Kidney glomerular epithelial cell (primary cell): ENCODE measurements at regions not wholly inside any gene's neighbourhood (a gene's known extent, or its start where the extent isn't known, plus 50 kb on each side); places are given as distances from the start of the nearest gene placed in this dataset.
"Not testable (repeated sequence)": the region's sequence is repeated elsewhere in the genome, so short reads cannot be mapped to it uniquely, and the experiment has no call there.

Experiments used
- DNase-seq: peaks from one replicate; lab custom pipeline; 2025; lab: John Stamatoyannopoulos, UW

GRCh38 chr15:67945951-67946700 lies 106.3 kb upstream of the RNU6-1 start:
- DNase-seq: no peak

GRCh38 chr15:67946701-67947100 lies 106.9 kb upstream of the RNU6-1 start:
- DNase-seq: no peak

- no peak for DNase-seq
Observed at GRCh38 chr15:67947254-67948039, 106.7 kb upstream of the PIAS1 start.

- no peak for DNase-seq
Observed at GRCh38 chr15:67948215-67948614, 105.9 kb upstream of the PIAS1 start.

GRCh38 chr15:67951187-67951586 lies 102.9 kb upstream of the PIAS1 start:
- not testable (repeated sequence) for DNase-seq

- DNase-seq: no peak
Observed at GRCh38 chr15:67953299-67953698, 100.8 kb upstream of the PIAS1 start.

GRCh38 chr15:67955252-67955651 lies 98.9 kb upstream of the PIAS1 start:
- no peak for DNase-seq

GRCh38 chr15:67957435-67958132 lies 96.5 kb upstream of the PIAS1 start:
- no peak for DNase-seq

GRCh38 chr15:67967871-67968431 lies 86.2 kb upstream of the PIAS1 start:
- DNase-seq: peak; percentile 21

- DNase-seq: no peak
Observed at GRCh38 chr15:67968564-67968963, 85.6 kb upstream of the PIAS1 start.

- no peak for DNase-seq
Observed at GRCh38 chr15:67968966-67969365, 85.1 kb upstream of the PIAS1 start.

- DNase-seq: no peak
Observed at GRCh38 chr15:67969892-67970291, 84.2 kb upstream of the PIAS1 start.

GRCh38 chr15:67972377-67972776 lies 81.7 kb upstream of the PIAS1 start:
- DNase-seq: no peak

GRCh38 chr15:67973846-67974245 lies 80.3 kb upstream of the PIAS1 start:
- no peak for DNase-seq

- DNase-seq: no peak
Observed at GRCh38 chr15:67976506-67977073, 77.5 kb upstream of the PIAS1 start.

- no peak for DNase-seq
Observed at GRCh38 chr15:67977414-67978089, 76.6 kb upstream of the PIAS1 start.

GRCh38 chr15:67979281-67979680 lies 74.8 kb upstream of the PIAS1 start:
- no peak for DNase-seq

GRCh38 chr15:67980171-67980570 lies 73.9 kb upstream of the PIAS1 start:
- DNase-seq: no peak

GRCh38 chr15:67980773-67981685 lies 73.1 kb upstream of the PIAS1 start:
- DNase-seq: no peak

- no peak for DNase-seq
Observed at GRCh38 chr15:67981848-67982247, 72.3 kb upstream of the PIAS1 start.
